H9 (cell line): ENCODE measurements at regions not wholly inside any gene's neighbourhood (a gene's known extent, or its start where the extent isn't known, plus 50 kb on each side); places are given as distances from the start of the nearest gene placed in this dataset.

ENCODE experiments used
- DNase-seq: peaks from one replicate; pipeline ENCODE4 v3.0.0-alpha.2; 2017
- H2AFZ ChIP-seq: one replicate; pipeline ENCODE4 v1.6.1; 2013; ENCODE audit warnings: mild to moderate bottlenecking, low read length, control low read depth, moderate library complexity
- H2AK5ac ChIP-seq: 2 replicates; pipeline ENCODE4 v1.6.1; 2013; ENCODE audit warnings: low read length, control low read depth, mixed read lengths; ENCODE audit not compliant: insufficient read length
- H2BK120ac ChIP-seq: one replicate; pipeline ENCODE4 v1.6.1; 2013; ENCODE audit warnings: low read depth, mild to moderate bottlenecking, low read length, control low read depth, inconsistent platforms; ENCODE audit not compliant: poor library complexity, severe bottlenecking
- H2BK12ac ChIP-seq: 2 replicates; pipeline ENCODE4 v1.6.1; 2013; ENCODE audit warnings: low read length, control low read depth, mixed read lengths, low read depth; ENCODE audit not compliant: insufficient read length
- H2BK15ac ChIP-seq: 2 replicates; pipeline ENCODE4 v1.6.1; 2013; ENCODE audit warnings: low read depth, low read length, control low read depth
- H2BK20ac ChIP-seq: one replicate; pipeline ENCODE4 v1.6.1; 2013; ENCODE audit warnings: low read depth, mild to moderate bottlenecking, low read length, control low read depth, inconsistent platforms; ENCODE audit not compliant: poor library complexity, severe bottlenecking
- H2BK5ac ChIP-seq: 2 replicates; pipeline ENCODE4 v1.6.1; 2013; ENCODE audit warnings: low read length, control low read depth, mixed read lengths; ENCODE audit not compliant: insufficient read length
- H3K14ac ChIP-seq: 2 replicates; pipeline ENCODE4 v1.6.1; 2013; ENCODE audit warnings: low read length, control low read depth; ENCODE audit not compliant: insufficient read depth
- H3K18ac ChIP-seq: 2 replicates; pipeline ENCODE4 v1.6.1; 2013; ENCODE audit warnings: low read depth, mild to moderate bottlenecking, mixed read lengths, low read length, control low read depth; ENCODE audit not compliant: insufficient read length
- H3K23ac ChIP-seq: 2 replicates; pipeline ENCODE4 v1.6.1; 2013; ENCODE audit warnings: low read length, control low read depth, mixed read lengths, low read depth; ENCODE audit not compliant: insufficient read length
- H3K23me2 ChIP-seq: 2 replicates; pipeline ENCODE4 v1.6.1; 2013; ENCODE audit warnings: low read depth, mild to moderate bottlenecking, mixed read lengths, low read length, control low read depth; ENCODE audit not compliant: insufficient read length, poor library complexity, severe bottlenecking
- H3K27ac ChIP-seq: 2 replicates; pipeline ENCODE4 v1.5.1; 2013; ENCODE audit warnings: low read length, control low read depth, mixed read lengths, low read depth; ENCODE audit not compliant: insufficient read length
- H3K27me3 ChIP-seq: 2 replicates; pipeline ENCODE4 v1.6.1; 2013; ENCODE audit warnings: low read length, control low read depth, inconsistent platforms; ENCODE audit not compliant: insufficient read depth
- H3K4ac ChIP-seq: 2 replicates; pipeline ENCODE4 v1.6.1; 2013; ENCODE audit warnings: low read depth, mild to moderate bottlenecking, control low read depth, inconsistent platforms, low read length, moderate library complexity
- H3K4me1 ChIP-seq: 2 replicates; pipeline ENCODE4 v1.6.1; 2013; ENCODE audit warnings: low read length, control low read depth, inconsistent platforms; ENCODE audit not compliant: insufficient read depth
- H3K4me2 ChIP-seq: 2 replicates; pipeline ENCODE4 v1.6.1; 2013; ENCODE audit warnings: low read length, control low read depth, mixed read lengths; ENCODE audit not compliant: insufficient read length, insufficient read depth
- H3K56ac ChIP-seq: 2 replicates; pipeline ENCODE4 v1.6.1; 2013; ENCODE audit warnings: low read depth, mild to moderate bottlenecking, mixed read lengths, low read length, control low read depth; ENCODE audit not compliant: insufficient read length
- H3K79me1 ChIP-seq: 2 replicates; pipeline ENCODE4 v1.6.1; 2013; ENCODE audit warnings: low read depth, mild to moderate bottlenecking, moderate library complexity, low read length, control low read depth, inconsistent platforms; ENCODE audit not compliant: insufficient read depth, poor library complexity, severe bottlenecking
- H3K79me2 ChIP-seq: 2 replicates; pipeline ENCODE4 v1.6.1; 2013; ENCODE audit warnings: low read length, control low read depth, inconsistent platforms; ENCODE audit not compliant: insufficient read depth
- H3K9ac ChIP-seq: 2 replicates; pipeline ENCODE4 v1.6.1; 2013; ENCODE audit warnings: low read length, control low read depth, mixed read lengths; ENCODE audit not compliant: insufficient read length; ENCODE audit errors: extremely low read depth
- H3K9me3 ChIP-seq: one replicate; pipeline ENCODE4 v1.6.1; 2013; ENCODE audit warnings: low read depth, low read length, inconsistent platforms; ENCODE audit not compliant: control insufficient read depth
- H3T11ph ChIP-seq: one replicate; pipeline ENCODE4 v1.6.1; 2013; ENCODE audit warnings: mild to moderate bottlenecking, low read length, control low read depth, inconsistent platforms
- H4K20me1 ChIP-seq: one replicate; pipeline ENCODE4 v1.6.1; 2013; ENCODE audit not compliant: control insufficient read depth, insufficient read length, insufficient read depth
- H4K5ac ChIP-seq: 2 replicates; pipeline ENCODE4 v1.6.1; 2013; ENCODE audit warnings: low read depth, mild to moderate bottlenecking, mixed read lengths, low read length, control low read depth; ENCODE audit not compliant: insufficient read length
- H4K8ac ChIP-seq: replicated peaks from 2 replicates; pipeline ENCODE4 v1.6.1; 2013; ENCODE audit warnings: low read length, control low read depth, mixed read lengths, low read depth; ENCODE audit not compliant: insufficient read length
- H4K91ac ChIP-seq: 2 replicates; pipeline ENCODE4 v1.6.1; 2013; ENCODE audit warnings: low read depth, mild to moderate bottlenecking, moderate library complexity, mixed read lengths, low read length, control low read depth; ENCODE audit not compliant: insufficient read length
- H3K27ac Mint-ChIP-seq, 3 experiments: 2 replicates in 2 of 3; 3 replicates in 1 of 3; pipeline ENCODE4 v1.8.0; 2020 to 2021; ENCODE audit warnings: mixed read lengths in 3 of 3, mild to moderate bottlenecking in 1 of 3, moderate library complexity in 1 of 3
- H3K27me3 Mint-ChIP-seq: 2 replicates; pipeline ENCODE4 v1.8.0; 2021; ENCODE audit warnings: low read depth, mild to moderate bottlenecking, moderate library complexity, mixed read lengths
- H3K36me3 Mint-ChIP-seq, 3 experiments: 2 replicates in 2 of 3; 3 replicates in 1 of 3; pipeline ENCODE4 v1.8.0; 2020 to 2021; ENCODE audit warnings: low read depth in 3 of 3, mixed read lengths in 3 of 3; ENCODE audit not compliant: insufficient read depth in 1 of 3
- H3K4me1 Mint-ChIP-seq, 2 experiments: 2 replicates each; pipeline ENCODE4 v1.8.0; 2020; ENCODE audit warnings: mixed read lengths in 2 of 2
- H3K4me3 Mint-ChIP-seq, 2 experiments: 2 replicates in 1 of 2; 3 replicates in 1 of 2; pipeline ENCODE4 v1.8.0; 2020 to 2021; ENCODE audit warnings: mild to moderate bottlenecking in 2 of 2, mixed read lengths in 2 of 2, moderate library complexity in 1 of 2
- H3K9me3 Mint-ChIP-seq, 2 experiments: 2 replicates in 1 of 2; 3 replicates in 1 of 2; pipeline ENCODE4 v1.8.0; 2020; ENCODE audit warnings: mild to moderate bottlenecking in 2 of 2, mixed read lengths in 2 of 2, moderate library complexity in 1 of 2
- CTCF ChIP-seq: fragments of 200-600 bp; sonication (generic); conservative IDR thresholded peaks from 3 replicates; pipeline ENCODE4 v1.8.0; 2021; ENCODE audit warnings: antibody characterized with exemption, mild to moderate bottlenecking
- WGBS: extraction: QIAGEN DNeasy Blood & Tissue Kit; methylation state at CpG from one replicate; pipeline ENCODE4 v1.1.7; 2013; ENCODE audit warnings: missing lambda C conversion rate, low lambda C conversion rate, mixed read lengths; ENCODE audit not compliant: insufficient read length; ENCODE audit errors: extremely low coverage; 5-methylcytosine and 5-hydroxymethylcytosine counted together

DNA sequence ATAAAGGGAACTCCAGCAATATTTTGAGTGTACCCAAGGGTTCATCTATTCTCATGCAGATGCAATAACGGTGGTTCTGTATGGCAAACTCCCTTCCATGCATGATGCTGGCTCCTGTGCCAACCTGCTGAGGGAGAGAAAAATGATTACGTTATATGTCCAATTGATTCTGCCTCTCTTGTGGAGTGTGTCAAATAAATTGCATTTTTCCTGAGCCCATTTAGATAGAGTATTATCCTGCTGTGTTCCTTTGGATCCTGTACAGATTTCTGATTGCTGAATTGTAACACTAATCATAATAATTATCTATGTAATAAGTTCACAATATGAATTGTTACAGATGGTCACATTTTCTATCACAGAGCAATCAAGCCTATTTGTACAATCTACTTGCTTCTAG lies 821.7 kb downstream of the C4orf33 start:
- H3K27me3 ChIP-seq = no peaks in the 10 kb centered on the region
- WGBS = no CpG with 5 or more reads among the region's 2 CpGs
- no peak overlapping the region for H3K27ac ChIP-seq
- no peak for DNase-seq
- Mint-ChIP-seq H3K9me3 (no peaks in the 10 kb centered on the region; a peak in 1 of 5 replicates), H3K4me1 (no peaks in the 10 kb centered on the region), H3K27ac (no peak overlapping the region; a peak in 1 of 7 replicates), H3K4me3 (no peak overlapping the region), H3K36me3 (peaks cover 0 to 1% (median 0%) of the 10 kb centered on the region in 3 experiments; a peak in 1 of 7 replicates), H3K27me3 (no peaks in the 10 kb centered on the region)
- no peak overlapping the region for H3K18ac ChIP-seq
- H2AFZ ChIP-seq = no peak overlapping the region
- H3K23ac ChIP-seq = no peak overlapping the region
- no peaks in the 10 kb centered on the region for H4K20me1 ChIP-seq
- H4K8ac ChIP-seq = no peak overlapping the region
- no peak overlapping the region for H3K4me2 ChIP-seq
- H3T11ph ChIP-seq = no peak overlapping the region
- H4K91ac ChIP-seq = no peak overlapping the region
- H3K56ac ChIP-seq = no peak overlapping the region
- no peak overlapping the region for H2AK5ac ChIP-seq
- no peaks in the 10 kb centered on the region for H3K79me1 ChIP-seq
- no peaks in the 10 kb centered on the region for H3K4me1 ChIP-seq
- no peak overlapping the region for H2BK15ac ChIP-seq
- H3K9ac ChIP-seq = no peak overlapping the region
- H3K14ac ChIP-seq = no peak overlapping the region
- TF ChIP-seq CTCF = no peak
- no peaks in the 10 kb centered on the region for H3K79me2 ChIP-seq
- H3K23me2 ChIP-seq = no peaks in the 10 kb centered on the region
- H2BK120ac ChIP-seq = no peak overlapping the region
- no peak overlapping the region for H2BK20ac ChIP-seq
- no peak overlapping the region for H3K4ac ChIP-seq
- H2BK12ac ChIP-seq = no peak overlapping the region
- H4K5ac ChIP-seq = no peak overlapping the region
- H2BK5ac ChIP-seq = no peak overlapping the region
- no peaks in the 10 kb centered on the region for H3K9me3 ChIP-seq
